Endothelial cell (in vitro differentiated cells): ENCODE measurements at regions not wholly inside any gene's neighbourhood (a gene's known extent, or its start where the extent isn't known, plus 50 kb on each side); places are given as distances from the start of the nearest gene placed in this dataset.

Experiments
- DNase-seq: peaks from one replicate; pipeline ENCODE4 v3.0.0; 2021; ENCODE audit warnings: low spot score
- H3K27ac Mint-ChIP-seq: one replicate; pipeline ENCODE4 v1.8.0; 2021; ENCODE audit warnings: mixed read lengths, inconsistent platforms; ENCODE audit not compliant: unreplicated experiment
- H3K27me3 Mint-ChIP-seq: one replicate; pipeline ENCODE4 v1.8.0; 2021; ENCODE audit warnings: mild to moderate bottlenecking, moderate library complexity, mixed read lengths, inconsistent platforms; ENCODE audit not compliant: unreplicated experiment
- H3K36me3 Mint-ChIP-seq: one replicate; pipeline ENCODE4 v1.8.0; 2021; ENCODE audit warnings: mild to moderate bottlenecking, low read depth, mixed read lengths, inconsistent platforms; ENCODE audit not compliant: unreplicated experiment
- H3K4me1 Mint-ChIP-seq: one replicate; pipeline ENCODE4 v1.8.0; 2021; ENCODE audit warnings: mild to moderate bottlenecking, mixed read lengths, inconsistent platforms; ENCODE audit not compliant: unreplicated experiment
- H3K4me3 Mint-ChIP-seq: one replicate; pipeline ENCODE4 v1.8.0; 2021; ENCODE audit warnings: mild to moderate bottlenecking, mixed read lengths, inconsistent platforms; ENCODE audit not compliant: unreplicated experiment
- H3K9me3 Mint-ChIP-seq: one replicate; pipeline ENCODE4 v1.8.0; 2021; ENCODE audit warnings: mixed read lengths, inconsistent platforms; ENCODE audit not compliant: unreplicated experiment
- TF ChIP-seq, protein P1 (sequence below): fragments of 200-600 bp; sonication (generic); IDR thresholded peaks from one replicate; pipeline ENCODE4 v1.5.0; 2021; ENCODE audit warnings: antibody characterized with exemption; ENCODE audit not compliant: unreplicated experiment

DNA sequence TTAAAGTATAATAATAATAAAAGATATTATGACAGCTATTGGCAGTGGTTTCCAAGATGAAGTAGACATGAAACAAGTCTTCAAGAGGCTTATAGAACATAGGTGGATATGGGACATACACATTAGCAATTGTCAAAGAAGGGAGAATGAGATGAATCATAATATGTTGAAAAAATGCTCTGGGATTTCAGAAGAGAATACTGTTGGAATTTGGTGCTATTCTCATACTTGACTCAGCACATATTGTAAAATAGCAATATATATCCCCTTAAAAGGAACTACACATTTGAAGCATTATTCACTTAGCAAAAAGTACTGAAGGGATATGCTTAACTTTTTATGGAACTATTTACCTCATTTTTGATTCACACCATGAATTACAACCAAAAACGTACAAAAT lies 577.2 kb upstream of the PCDH15 start:
- H3K36me3 Mint-ChIP-seq = no peaks in the 10 kb centered on the region
- no peaks in the 10 kb centered on the region for H3K4me1 Mint-ChIP-seq
- H3K4me3 Mint-ChIP-seq = no peak overlapping the region
- H3K9me3 Mint-ChIP-seq = no peaks in the 10 kb centered on the region
- H3K27me3 Mint-ChIP-seq = no peaks in the 10 kb centered on the region
- H3K27ac Mint-ChIP-seq = no peak overlapping the region
- TF ChIP-seq, protein P1, sequence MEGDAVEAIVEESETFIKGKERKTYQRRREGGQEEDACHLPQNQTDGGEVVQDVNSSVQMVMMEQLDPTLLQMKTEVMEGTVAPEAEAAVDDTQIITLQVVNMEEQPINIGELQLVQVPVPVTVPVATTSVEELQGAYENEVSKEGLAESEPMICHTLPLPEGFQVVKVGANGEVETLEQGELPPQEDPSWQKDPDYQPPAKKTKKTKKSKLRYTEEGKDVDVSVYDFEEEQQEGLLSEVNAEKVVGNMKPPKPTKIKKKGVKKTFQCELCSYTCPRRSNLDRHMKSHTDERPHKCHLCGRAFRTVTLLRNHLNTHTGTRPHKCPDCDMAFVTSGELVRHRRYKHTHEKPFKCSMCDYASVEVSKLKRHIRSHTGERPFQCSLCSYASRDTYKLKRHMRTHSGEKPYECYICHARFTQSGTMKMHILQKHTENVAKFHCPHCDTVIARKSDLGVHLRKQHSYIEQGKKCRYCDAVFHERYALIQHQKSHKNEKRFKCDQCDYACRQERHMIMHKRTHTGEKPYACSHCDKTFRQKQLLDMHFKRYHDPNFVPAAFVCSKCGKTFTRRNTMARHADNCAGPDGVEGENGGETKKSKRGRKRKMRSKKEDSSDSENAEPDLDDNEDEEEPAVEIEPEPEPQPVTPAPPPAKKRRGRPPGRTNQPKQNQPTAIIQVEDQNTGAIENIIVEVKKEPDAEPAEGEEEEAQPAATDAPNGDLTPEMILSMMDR = no peak
- no peak for DNase-seq

DNA sequence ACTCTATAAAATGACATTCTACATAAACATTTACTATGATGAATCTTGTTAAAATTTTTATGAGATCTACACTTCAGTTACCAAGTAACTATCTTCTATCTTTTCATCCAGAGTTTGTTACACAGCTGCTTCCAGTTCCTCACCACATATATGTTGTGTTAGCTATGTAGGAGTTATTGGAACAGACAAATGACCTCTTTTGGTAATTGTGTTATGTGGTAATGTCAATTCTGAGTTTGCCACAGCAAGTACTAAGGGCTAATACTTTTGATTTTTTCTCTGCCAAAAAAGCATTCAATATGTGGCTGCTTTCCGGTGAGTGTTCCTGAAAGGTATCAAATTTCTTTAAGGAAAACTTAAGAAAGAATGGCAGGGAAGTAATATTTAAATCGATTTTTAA lies 573.9 kb upstream of the PCDH15 start:
- no peak overlapping the region for H3K27ac Mint-ChIP-seq
- peaks cover 3% of the 10 kb centered on the region for H3K4me1 Mint-ChIP-seq
- TF ChIP-seq, protein P1 = no peak
- no peaks in the 10 kb centered on the region for H3K36me3 Mint-ChIP-seq
- H3K4me3 Mint-ChIP-seq = no peak overlapping the region
- no peak for DNase-seq
- H3K27me3 Mint-ChIP-seq = no peaks in the 10 kb centered on the region
- H3K9me3 Mint-ChIP-seq = no peaks in the 10 kb centered on the region

DNA sequence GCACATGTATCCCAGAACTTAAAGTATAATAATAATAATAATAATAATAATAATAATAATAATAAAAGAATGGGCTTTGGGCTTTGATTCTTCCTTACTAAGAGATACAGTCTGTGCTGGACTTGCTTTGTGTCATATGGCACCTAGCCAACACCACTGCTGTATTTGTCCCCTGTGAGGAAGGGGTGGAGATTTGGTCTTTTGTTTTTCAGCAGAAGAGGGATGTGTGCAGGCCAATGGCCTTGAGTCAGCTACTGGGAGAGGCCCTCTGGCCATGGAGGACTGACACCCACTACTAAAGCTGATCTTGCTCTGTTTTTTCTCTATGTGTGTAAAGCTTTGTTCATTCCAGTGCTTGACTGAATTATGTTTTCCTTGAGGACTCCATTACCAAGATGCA lies 573.0 kb upstream of the PCDH15 start:
- H3K4me1 Mint-ChIP-seq = peaks cover 3% of the 10 kb centered on the region
- no peak for DNase-seq
- H3K27ac Mint-ChIP-seq = no peak overlapping the region
- no peaks in the 10 kb centered on the region for H3K36me3 Mint-ChIP-seq
- TF ChIP-seq, protein P1 = no peak
- no peak overlapping the region for H3K4me3 Mint-ChIP-seq
- H3K9me3 Mint-ChIP-seq = no peaks in the 10 kb centered on the region
- no peaks in the 10 kb centered on the region for H3K27me3 Mint-ChIP-seq

DNA sequence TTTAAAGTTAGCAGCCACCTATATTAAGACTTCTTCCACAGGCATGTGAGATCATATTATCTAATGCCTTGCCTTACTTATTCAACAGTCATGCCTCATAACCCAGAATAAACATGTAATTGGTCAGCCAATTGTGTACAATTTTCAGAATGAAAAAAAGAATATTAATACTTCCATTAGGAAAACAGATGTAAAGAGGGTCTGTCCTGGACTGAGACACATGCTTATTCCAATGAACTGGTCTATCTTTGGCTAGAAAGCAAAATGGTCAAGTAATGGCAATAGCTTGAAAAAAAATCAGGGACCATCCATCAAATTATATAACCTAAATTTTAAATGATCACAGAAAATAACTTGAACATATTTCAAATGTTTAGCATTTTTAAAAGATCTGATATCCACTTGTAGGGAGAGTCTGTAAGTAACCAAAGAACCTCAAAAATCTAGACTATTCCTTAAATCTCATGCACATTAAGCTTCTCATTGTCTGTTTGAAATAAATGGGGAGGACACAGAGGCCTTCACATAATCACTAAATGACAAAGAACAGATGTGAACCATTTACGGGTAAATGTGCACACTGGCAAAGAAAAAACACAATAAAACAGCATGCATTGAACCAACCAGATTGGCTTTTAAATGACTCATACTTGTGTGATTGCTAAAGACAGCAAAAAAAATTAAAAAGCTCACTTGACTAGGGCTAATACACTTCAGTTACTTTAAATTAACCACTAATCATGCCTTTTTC lies 568.8 kb upstream of the PCDH15 start:
- Mint-ChIP-seq H3K27me3 (no peaks in the 10 kb centered on the region), H3K4me1 (peaks cover 3% of the 10 kb centered on the region), H3K27ac (no peak overlapping the region), H3K36me3 (no peaks in the 10 kb centered on the region), H3K9me3 (no peaks in the 10 kb centered on the region), H3K4me3 (no peak overlapping the region)
- TF ChIP-seq, protein P1 = no peak
- no peak for DNase-seq

DNA sequence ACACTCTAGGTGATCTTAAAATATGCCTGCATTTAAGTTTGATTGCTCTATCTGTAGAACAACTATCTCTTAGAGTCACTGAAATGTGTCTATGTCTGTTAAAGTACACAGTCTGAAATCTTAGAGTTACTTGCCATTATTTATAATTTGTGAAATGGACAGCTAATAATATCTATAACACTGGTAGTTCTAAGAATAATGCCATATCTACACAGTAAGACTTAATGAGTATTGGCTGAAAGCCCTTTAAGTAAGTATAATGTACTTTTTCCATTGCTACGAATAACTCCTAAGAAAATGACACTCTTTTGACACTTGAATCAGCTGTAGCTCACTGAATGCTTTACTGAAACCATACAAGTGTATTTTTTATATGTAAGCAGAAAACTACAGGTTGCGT lies 567.4 kb upstream of the PCDH15 start:
- DNase-seq = no peak
- Mint-ChIP-seq H3K27me3 (no peaks in the 10 kb centered on the region), H3K9me3 (no peaks in the 10 kb centered on the region), H3K27ac (no peak overlapping the region), H3K36me3 (no peaks in the 10 kb centered on the region), H3K4me3 (no peak overlapping the region), H3K4me1 (peaks cover 3% of the 10 kb centered on the region)
- TF ChIP-seq, protein P1 = no peak
